ENCODE measurements at regions not wholly inside any gene's neighbourhood (a gene's known extent, or its start where the extent isn't known, plus 50 kb on each side); places are given as distances from the start of the nearest gene placed in this dataset.

DNA sequence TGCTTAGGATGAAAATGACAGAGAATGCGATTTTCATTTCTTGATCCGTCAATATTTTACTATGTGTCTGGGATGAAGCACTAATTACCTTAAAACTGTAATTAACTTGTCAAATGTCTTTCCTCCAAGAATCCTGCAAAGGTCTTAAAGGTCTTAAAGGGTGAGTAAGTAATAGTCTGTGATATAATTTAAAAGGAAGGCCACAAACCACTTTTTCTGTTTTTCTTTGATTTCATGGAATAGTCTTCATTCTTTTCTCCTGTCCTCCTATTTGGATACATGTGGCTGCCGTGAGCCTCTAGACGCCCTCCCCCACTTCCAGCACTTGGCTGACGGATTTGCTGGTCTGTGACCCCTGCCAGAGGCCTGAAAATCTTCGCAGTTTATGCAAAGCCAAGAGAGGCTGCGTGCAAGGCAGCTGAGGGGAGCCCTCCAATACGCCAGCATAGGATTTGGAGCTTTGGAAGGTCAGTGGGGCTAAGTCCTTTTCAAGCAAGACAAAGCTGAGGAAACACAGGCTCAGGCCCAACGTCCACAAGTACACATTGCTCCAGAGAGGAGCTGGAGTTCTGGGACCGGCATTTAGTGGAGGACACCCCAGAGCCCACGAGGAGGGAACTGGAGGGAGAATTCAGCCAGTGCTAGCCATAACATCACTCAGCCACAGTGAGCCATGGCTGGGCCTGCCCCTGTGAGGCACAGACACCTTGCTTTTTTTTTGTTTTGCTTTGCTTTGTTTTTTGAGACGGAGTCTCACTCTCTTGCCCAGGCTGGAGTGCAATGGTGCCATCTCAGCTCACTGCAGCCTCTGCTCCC is 382.6 kb downstream of the SMOC2 start:
- no peaks in the 10 kb centered on the region for H3K36me3 ChIP-seq (ENCODE audit: insufficient read depth, low read length)
- no peak overlapping the region for H3K4me3 ChIP-seq
- H3K9me3 ChIP-seq (ENCODE audit: low read depth, low read length): no peaks in the 10 kb centered on the region
- no peak for TF ChIP-seq FOXP2 (optimal IDR thresholded peaks at IDR 0.05; ENCODE audit: control extremely low read depth, extremely low read length, insufficient read depth)
- no peak for TF ChIP-seq EZH2 (IDR thresholded peaks at IDR 0.05)
- TF ChIP-seq POLR2AphosphoS5 (IDR thresholded peaks at IDR 0.05; ENCODE audit: borderline replicate concordance, low read depth, low read length): no peak
- no peak overlapping the region for H3K9ac ChIP-seq (ENCODE audit: insufficient read length)
- DNase-seq (ENCODE audit: low read depth, low spot score): no peak
- no peak overlapping the region for H3K27ac ChIP-seq

GRCh38 chr6:168822376-168822775 is 381.4 kb downstream of the SMOC2 start:
- TF ChIP-seq POLR2AphosphoS5 (IDR thresholded peaks at IDR 0.05; ENCODE audit: borderline replicate concordance, low read depth, low read length): no peak
- no peak for TF ChIP-seq EZH2 (IDR thresholded peaks at IDR 0.05)
- TF ChIP-seq FOXP2 (optimal IDR thresholded peaks at IDR 0.05; ENCODE audit: control extremely low read depth, extremely low read length, insufficient read depth): no peak

GRCh38 chr6:168819546-168819945 is 378.6 kb downstream of the SMOC2 start:
- no peak overlapping the region for H3K4me3 ChIP-seq
- TF ChIP-seq EZH2 (IDR thresholded peaks at IDR 0.05): no peak
- no peak for TF ChIP-seq FOXP2 (optimal IDR thresholded peaks at IDR 0.05; ENCODE audit: control extremely low read depth, extremely low read length, insufficient read depth)
- TF ChIP-seq POLR2AphosphoS5 (IDR thresholded peaks at IDR 0.05; ENCODE audit: borderline replicate concordance, low read depth, low read length): no peak
- no peak for DNase-seq (ENCODE audit: low read depth, low spot score)
- no peak overlapping the region for H3K9ac ChIP-seq (ENCODE audit: insufficient read length)
- no peaks in the 10 kb centered on the region for H3K9me3 ChIP-seq (ENCODE audit: low read depth, low read length)
- no peak overlapping the region for H3K27ac ChIP-seq
- no peaks in the 10 kb centered on the region for H3K36me3 ChIP-seq (ENCODE audit: insufficient read depth, low read length)

More at GRCh38 chr6:168822376-168822775, 381.4 kb downstream of the SMOC2 start:
- Histone ChIP-seq H3K4me3 (no peak overlapping the region), H3K36me3 (ENCODE audit: insufficient read depth, low read length) (no peaks in the 10 kb centered on the region), H3K9ac (ENCODE audit: insufficient read length) (no peak overlapping the region), H3K27ac (no peak overlapping the region), H3K9me3 (ENCODE audit: low read depth, low read length) (no peaks in the 10 kb centered on the region)
- no peak for DNase-seq (ENCODE audit: low read depth, low spot score)

DNA sequence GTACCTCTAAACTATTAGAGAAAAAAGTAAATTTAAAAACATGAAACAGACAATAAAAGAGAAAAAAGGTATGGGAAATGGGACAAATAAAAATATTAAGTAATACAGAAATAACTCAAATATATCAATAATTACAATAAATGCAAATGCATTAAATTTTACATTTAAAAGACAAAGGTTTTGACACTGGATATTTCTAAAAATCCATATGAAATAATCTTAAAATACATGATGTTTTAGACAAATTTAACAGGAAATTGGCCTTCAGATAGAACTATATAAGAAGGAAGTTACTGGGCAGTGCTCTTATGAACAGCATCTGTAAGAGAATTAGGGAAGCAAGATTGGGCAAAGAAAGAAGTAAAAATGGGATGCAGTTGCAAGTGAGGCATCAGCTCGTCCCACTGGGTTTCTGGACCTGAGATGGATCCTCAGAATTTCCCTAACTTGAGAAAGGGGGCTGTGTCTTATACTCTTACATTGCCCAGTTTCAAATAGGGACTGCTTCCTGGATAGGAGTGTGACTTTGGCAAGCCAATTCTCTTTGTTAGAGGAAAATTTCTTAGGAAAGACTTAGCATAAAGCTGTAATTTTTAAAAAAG is 376.7 kb downstream of the SMOC2 start:
- H3K36me3 ChIP-seq (ENCODE audit: insufficient read depth, low read length): no peaks in the 10 kb centered on the region

GRCh38 chr6:168815229-168815628 is 374.2 kb downstream of the SMOC2 start:
- Histone ChIP-seq H3K9me3 (ENCODE audit: low read depth, low read length) (no peaks in the 10 kb centered on the region), H3K9ac (ENCODE audit: insufficient read length) (no peak overlapping the region), H3K27ac (no peak overlapping the region), H3K4me3 (no peak overlapping the region), H3K36me3 (ENCODE audit: insufficient read depth, low read length) (no peaks in the 10 kb centered on the region)
- no peak for TF ChIP-seq POLR2AphosphoS5 (IDR thresholded peaks at IDR 0.05; ENCODE audit: borderline replicate concordance, low read depth, low read length)
- TF ChIP-seq EZH2 (IDR thresholded peaks at IDR 0.05): no peak
- TF ChIP-seq FOXP2 (optimal IDR thresholded peaks at IDR 0.05; ENCODE audit: control extremely low read depth, extremely low read length, insufficient read depth): no peak
- no peak for DNase-seq (ENCODE audit: low read depth, low spot score)

More for the DNA sequence above, 376.7 kb downstream of the SMOC2 start:
- no peak for TF ChIP-seq FOXP2 (optimal IDR thresholded peaks at IDR 0.05; ENCODE audit: control extremely low read depth, extremely low read length, insufficient read depth)
- TF ChIP-seq EZH2 (IDR thresholded peaks at IDR 0.05): no peak
- TF ChIP-seq POLR2AphosphoS5 (IDR thresholded peaks at IDR 0.05; ENCODE audit: borderline replicate concordance, low read depth, low read length): no peak
- Histone ChIP-seq H3K4me3 (no peak overlapping the region), H3K27ac (no peak overlapping the region), H3K9me3 (ENCODE audit: low read depth, low read length) (no peaks in the 10 kb centered on the region), H3K9ac (ENCODE audit: insufficient read length) (no peak overlapping the region)
- DNase-seq (ENCODE audit: low read depth, low spot score): no peak

- Histone ChIP-seq H3K9ac (ENCODE audit: insufficient read length) (no peak overlapping the region), H3K9me3 (ENCODE audit: low read depth, low read length) (no peaks in the 10 kb centered on the region), H3K36me3 (ENCODE audit: insufficient read depth, low read length) (no peaks in the 10 kb centered on the region), H3K4me3 (no peak overlapping the region), H3K27ac (no peak overlapping the region)
- TF ChIP-seq POLR2AphosphoS5 (IDR thresholded peaks at IDR 0.05; ENCODE audit: borderline replicate concordance, low read depth, low read length) (no peak), EZH2 (IDR thresholded peaks at IDR 0.05) (no peak), FOXP2 (optimal IDR thresholded peaks at IDR 0.05; ENCODE audit: control extremely low read depth, extremely low read length, insufficient read depth) (no peak)
- no peak for DNase-seq (ENCODE audit: low read depth, low spot score)
Observed at GRCh38 chr6:168808232-168808631, 367.2 kb downstream of the SMOC2 start.

- no peak overlapping the region for H3K4me3 ChIP-seq
- no peak overlapping the region for H3K27ac ChIP-seq
- H3K9me3 ChIP-seq (ENCODE audit: low read depth, low read length): no peaks in the 10 kb centered on the region
- no peaks in the 10 kb centered on the region for H3K36me3 ChIP-seq (ENCODE audit: insufficient read depth, low read length)
- no peak overlapping the region for H3K9ac ChIP-seq (ENCODE audit: insufficient read length)
- no peak for TF ChIP-seq EZH2 (IDR thresholded peaks at IDR 0.05)
- DNase-seq (ENCODE audit: low read depth, low spot score): no peak
Observed at GRCh38 chr6:168804331-168804730, 363.3 kb downstream of the SMOC2 start.

- TF ChIP-seq POLR2AphosphoS5 (IDR thresholded peaks at IDR 0.05; ENCODE audit: borderline replicate concordance, low read depth, low read length): no peak
- no peak for TF ChIP-seq EZH2 (IDR thresholded peaks at IDR 0.05)
- no peak for TF ChIP-seq FOXP2 (optimal IDR thresholded peaks at IDR 0.05; ENCODE audit: control extremely low read depth, extremely low read length, insufficient read depth)
- H3K9ac ChIP-seq (ENCODE audit: insufficient read length): no peak overlapping the region
- no peaks in the 10 kb centered on the region for H3K9me3 ChIP-seq (ENCODE audit: low read depth, low read length)
- DNase-seq (ENCODE audit: low read depth, low spot score): no peak
- no peaks in the 10 kb centered on the region for H3K36me3 ChIP-seq (ENCODE audit: insufficient read depth, low read length)
- H3K4me3 ChIP-seq: no peak overlapping the region
- H3K27ac ChIP-seq: no peak overlapping the region
Observed at GRCh38 chr6:168803874-168804273, 362.9 kb downstream of the SMOC2 start.
